Esophagus squamous epithelium (tissue), 5 donors: ENCODE measurements at regions not wholly inside any gene's neighbourhood (a gene's known extent, or its start where the extent isn't known, plus 50 kb on each side); places are given as distances from the start of the nearest gene placed in this dataset.

ENCODE experiments used
- DNase-seq: peaks from one replicate; lab custom pipeline; 2025; lab: John Stamatoyannopoulos, UW
- H3K27ac ChIP-seq, 4 donors: fragments of 200-600 bp; sonication (generic); one replicate each; pipeline ENCODE4 v1.5.1; 2016 to 2019; ENCODE audit warnings: mild to moderate bottlenecking in 1 of 4
- H3K27me3 ChIP-seq, 4 donors: fragments of 200-600 bp; sonication (generic); 1 replicate in 3 of 4; 2 replicates in 1 of 4; pipeline versions ENCODE4 v1.5.1 to v1.6.0; 2017 to 2021; ENCODE audit warnings: antibody characterized with exemption in 1 of 4
- H3K36me3 ChIP-seq, 3 donors: fragments of 200-600 bp; sonication (generic); one replicate each; pipeline ENCODE4 v1.5.1; 2016 to 2019
- H3K4me1 ChIP-seq, 3 donors: fragments of 200-600 bp; sonication (generic); one replicate each; pipeline ENCODE4 v1.5.1; 2017 to 2019
- H3K4me3 ChIP-seq, 4 donors: fragments of 200-600 bp; sonication (generic); 1 replicate in 3 of 4; 2 replicates in 1 of 4; pipeline ENCODE4 v1.5.1; 2016 to 2019; ENCODE audit warnings: mild to moderate bottlenecking in 2 of 4, moderate library complexity in 1 of 4
- H3K9me3 ChIP-seq, 3 donors: fragments of 200-600 bp; sonication (generic); one replicate each; pipeline ENCODE4 v1.5.1; 2016 to 2019
- POLR2A ChIP-seq, 4 donors: fragments of 450-650 bp; IDR thresholded peaks; one replicate each; pipeline ENCODE4 v1.6.1; 2017; ENCODE audit warnings: antibody characterized with exemption in 4 of 4, mild to moderate bottlenecking in 4 of 4, moderate library complexity in 3 of 4
- WGBS, 2 donors: methylation state at CpG; one replicate each; pipeline ENCODE4 v1.1.5; 2018; 5-methylcytosine and 5-hydroxymethylcytosine counted together
- intact Hi-C: fragments of 100-400 bp; cut with DNase I; formaldehyde crosslinking; loops from one replicate; pipeline ENCODE4 v1.15.0; 2022
- TF ChIP-seq, protein P1 (sequence below), 6 experiments: fragments of 450-650 bp in 4 of 6; fragments of 200-600 bp in 2 of 6; sonication (generic) in 2 of 6; IDR thresholded peaks; one replicate each; pipeline ENCODE4 v1.5.1; 2016 to 2019; ENCODE audit warnings: antibody characterized with exemption in 6 of 6, mild to moderate bottlenecking in 4 of 6, moderate library complexity in 4 of 6
- donor health status: DM: yes; HTN: yes; CAD: no.

DNA sequence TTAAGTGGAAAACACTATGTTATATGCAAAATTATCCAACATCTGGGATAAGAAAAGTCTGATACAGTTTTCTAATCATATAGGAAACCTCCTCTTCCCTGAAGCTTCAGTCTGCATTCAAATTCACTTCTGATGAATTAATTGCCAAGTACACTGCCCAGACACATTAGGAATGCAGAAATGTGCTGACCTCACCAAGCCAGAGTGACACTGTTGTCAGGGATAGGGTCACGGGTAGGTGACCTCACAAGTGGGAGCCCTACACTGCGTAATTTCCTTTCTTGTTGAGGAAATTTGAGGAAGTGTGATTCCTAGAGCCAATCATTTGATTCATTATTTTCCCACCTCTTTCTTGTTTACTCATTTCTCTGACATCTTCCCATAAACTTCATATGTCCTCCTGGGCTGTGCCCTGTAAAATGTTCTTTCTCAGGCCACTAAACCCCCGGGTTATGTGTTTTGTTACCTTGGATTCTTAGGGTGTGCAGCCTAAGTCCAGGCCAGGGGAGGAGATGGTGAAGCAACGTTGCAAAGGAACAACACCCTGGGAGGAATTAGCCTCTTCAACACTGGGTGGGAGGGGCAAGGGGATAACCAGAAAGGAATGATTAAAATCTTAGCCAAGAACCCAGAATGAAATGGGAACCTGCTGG lies 411.9 kb downstream of the MTRR start:
- intact Hi-C loops = no loop called here
- Histone ChIP-seq H3K27me3 (no peaks in the 10 kb centered on the region), H3K4me3 (no peak overlapping the region), H3K4me1 (no peaks in the 10 kb centered on the region), H3K9me3 (no peaks in the 10 kb centered on the region), H3K36me3 (no peaks in the 10 kb centered on the region), H3K27ac (no peak overlapping the region)
- DNase-seq = no peak
- TF ChIP-seq, protein P1, sequence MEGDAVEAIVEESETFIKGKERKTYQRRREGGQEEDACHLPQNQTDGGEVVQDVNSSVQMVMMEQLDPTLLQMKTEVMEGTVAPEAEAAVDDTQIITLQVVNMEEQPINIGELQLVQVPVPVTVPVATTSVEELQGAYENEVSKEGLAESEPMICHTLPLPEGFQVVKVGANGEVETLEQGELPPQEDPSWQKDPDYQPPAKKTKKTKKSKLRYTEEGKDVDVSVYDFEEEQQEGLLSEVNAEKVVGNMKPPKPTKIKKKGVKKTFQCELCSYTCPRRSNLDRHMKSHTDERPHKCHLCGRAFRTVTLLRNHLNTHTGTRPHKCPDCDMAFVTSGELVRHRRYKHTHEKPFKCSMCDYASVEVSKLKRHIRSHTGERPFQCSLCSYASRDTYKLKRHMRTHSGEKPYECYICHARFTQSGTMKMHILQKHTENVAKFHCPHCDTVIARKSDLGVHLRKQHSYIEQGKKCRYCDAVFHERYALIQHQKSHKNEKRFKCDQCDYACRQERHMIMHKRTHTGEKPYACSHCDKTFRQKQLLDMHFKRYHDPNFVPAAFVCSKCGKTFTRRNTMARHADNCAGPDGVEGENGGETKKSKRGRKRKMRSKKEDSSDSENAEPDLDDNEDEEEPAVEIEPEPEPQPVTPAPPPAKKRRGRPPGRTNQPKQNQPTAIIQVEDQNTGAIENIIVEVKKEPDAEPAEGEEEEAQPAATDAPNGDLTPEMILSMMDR (IDR thresholded peaks at IDR 0.05) = no peak
- TF ChIP-seq POLR2A (IDR thresholded peaks at IDR 0.05) = no peak
- 40 to 42% methylated on average over 3 to 4 of the region's 4 CpGs for WGBS, 2 donors

DNA sequence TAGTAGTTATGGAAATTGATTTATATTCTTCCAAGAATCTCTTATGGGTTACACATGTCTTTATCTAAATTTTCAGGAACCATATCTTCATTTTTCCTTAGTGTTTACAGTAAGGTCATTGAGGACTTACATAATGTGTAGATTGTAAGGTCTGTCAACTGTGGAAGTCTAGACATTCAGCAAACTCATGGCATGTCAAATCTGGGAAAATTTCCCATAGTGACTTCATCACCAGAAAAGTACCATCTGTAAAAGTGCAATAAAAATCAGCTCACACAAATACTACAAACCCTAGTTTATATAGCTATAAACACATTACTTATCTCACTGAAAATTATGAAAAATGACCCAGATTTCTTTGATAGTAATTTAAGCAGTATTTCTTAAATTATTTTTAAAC lies 419.4 kb downstream of the MTRR start:
- Histone ChIP-seq H3K27ac (no peak overlapping the region), H3K9me3 (no peaks in the 10 kb centered on the region), H3K4me3 (no peak overlapping the region), H3K27me3 (no peaks in the 10 kb centered on the region), H3K4me1 (no peaks in the 10 kb centered on the region), H3K36me3 (no peaks in the 10 kb centered on the region)
- intact Hi-C loops = no loop called here
- TF ChIP-seq, protein P1 (IDR thresholded peaks at IDR 0.05) = no peak
- TF ChIP-seq POLR2A (IDR thresholded peaks at IDR 0.05) = no peak
- DNase-seq = no peak

DNA sequence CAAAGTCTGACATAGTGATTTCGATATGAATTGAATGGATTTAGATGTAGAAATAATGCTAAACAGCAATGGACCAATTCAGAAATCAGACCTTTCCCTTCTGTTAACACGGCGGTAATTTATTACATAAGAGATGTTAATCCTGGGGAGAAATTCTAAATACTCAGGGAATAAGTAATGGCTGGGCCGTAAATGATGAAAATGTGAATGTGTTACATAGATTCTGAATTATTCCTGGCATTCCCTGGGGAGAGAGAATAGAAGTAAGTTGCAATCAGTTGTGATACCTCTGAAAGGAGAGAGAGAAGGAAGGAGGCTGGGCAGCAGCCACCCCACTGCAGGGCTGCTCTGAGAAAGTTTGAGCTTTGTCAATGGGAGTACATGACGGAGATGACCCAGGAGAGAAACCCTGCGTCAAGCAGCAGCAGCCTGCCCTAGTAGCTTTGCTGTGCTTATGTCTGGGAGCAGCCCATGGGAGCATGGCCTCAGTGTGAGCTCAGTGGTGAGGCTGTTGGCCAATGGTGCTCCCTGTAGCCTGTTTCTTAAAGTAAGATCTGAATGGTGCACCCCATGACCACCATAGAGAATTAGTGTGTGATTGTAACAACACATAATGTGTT lies 420.1 kb downstream of the MTRR start:
- TF ChIP-seq POLR2A (IDR thresholded peaks at IDR 0.05) = no peak
- TF ChIP-seq, protein P1 (IDR thresholded peaks at IDR 0.05) = no peak
- DNase-seq = no peak
- Histone ChIP-seq H3K27me3 (no peaks in the 10 kb centered on the region), H3K4me1 (no peaks in the 10 kb centered on the region), H3K36me3 (no peaks in the 10 kb centered on the region), H3K27ac (no peak overlapping the region), H3K4me3 (no peak overlapping the region), H3K9me3 (no peaks in the 10 kb centered on the region)
- WGBS, 2 donors = 67 to 73% methylated on average over 6 of the region's 6 CpGs
- intact Hi-C loops = no loop called here

DNA sequence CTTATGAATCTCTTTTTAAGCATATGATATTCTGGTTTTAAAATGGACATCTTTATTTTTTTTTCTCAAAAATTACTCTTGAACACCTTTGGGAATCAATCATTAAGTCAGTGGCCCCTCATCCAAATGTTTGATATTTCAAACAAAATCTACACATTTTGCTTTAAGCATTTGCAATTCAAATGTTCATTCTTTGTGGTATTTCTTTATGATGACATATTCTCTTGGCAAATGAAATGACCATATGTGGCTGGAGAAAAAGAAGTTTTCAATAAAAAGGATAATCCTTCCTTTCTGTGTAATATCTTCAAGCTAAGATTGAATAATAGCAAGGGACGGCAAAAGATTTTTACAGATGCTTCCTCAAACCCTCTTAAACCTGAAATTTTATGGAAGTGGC lies 420.8 kb downstream of the MTRR start:
- 42 to 69% methylated on average over 1 of the region's 1 CpG for WGBS, 2 donors

DNA sequence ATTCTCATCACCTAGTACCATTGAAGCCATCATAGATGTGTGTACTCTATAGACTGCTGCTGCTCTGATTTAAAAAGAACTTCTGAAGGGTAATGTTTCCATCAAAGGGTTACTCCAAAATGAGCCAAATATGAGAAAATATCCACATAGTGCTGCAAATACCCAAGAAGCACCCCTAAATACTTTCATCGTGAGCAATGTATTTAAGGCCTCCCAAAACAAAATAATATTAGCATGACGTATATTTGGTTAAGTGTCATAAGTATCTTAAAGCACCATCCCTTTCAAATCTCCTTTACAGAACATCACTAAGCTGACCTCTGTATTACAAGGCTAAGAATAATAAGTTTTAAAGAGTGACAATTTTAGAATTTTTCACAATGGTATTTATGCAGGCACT lies 421.8 kb downstream of the MTRR start:
- H3K27me3 ChIP-seq = no peaks in the 10 kb centered on the region
- intact Hi-C loops = no loop called here
- 84 to 87% methylated on average over 2 of the region's 2 CpGs for WGBS, 2 donors

More for the DNA sequence above, 420.8 kb downstream of the MTRR start:
- DNase-seq = no peak
- Histone ChIP-seq H3K27ac (no peak overlapping the region), H3K4me3 (no peak overlapping the region), H3K27me3 (no peaks in the 10 kb centered on the region), H3K36me3 (no peaks in the 10 kb centered on the region), H3K9me3 (no peaks in the 10 kb centered on the region), H3K4me1 (no peaks in the 10 kb centered on the region)
- intact Hi-C loops = no loop called here
- TF ChIP-seq, protein P1 (IDR thresholded peaks at IDR 0.05) = no peak
- TF ChIP-seq POLR2A (IDR thresholded peaks at IDR 0.05) = no peak

More for the DNA sequence above, 421.8 kb downstream of the MTRR start:
- Histone ChIP-seq H3K27ac (no peak overlapping the region), H3K9me3 (no peaks in the 10 kb centered on the region), H3K4me3 (no peak overlapping the region), H3K4me1 (no peaks in the 10 kb centered on the region), H3K36me3 (no peaks in the 10 kb centered on the region)
- no peak for DNase-seq
- TF ChIP-seq POLR2A (IDR thresholded peaks at IDR 0.05) = no peak
- TF ChIP-seq, protein P1 (IDR thresholded peaks at IDR 0.05) = no peak
